ENCODE measurements at regions not wholly inside any gene's neighbourhood (a gene's known extent, or its start where the extent isn't known, plus 50 kb on each side); places are given as distances from the start of the nearest gene placed in this dataset.

GRCh38 chr12:46507766-46508165 lies 135.2 kb upstream of the SLC38A2 start:
- no peak for TF ChIP-seq CTCF (IDR thresholded peaks at IDR 0.05; ENCODE audit: low read depth, low read length, missing control alignments)
- no peak for DNase-seq (ENCODE audit: extremely low read depth, low read depth)

GRCh38 chr12:46506961-46507360 lies 134.4 kb upstream of the SLC38A2 start:
- no peak for DNase-seq (ENCODE audit: extremely low read depth, low read depth)
- TF ChIP-seq CTCF (IDR thresholded peaks at IDR 0.05; ENCODE audit: low read depth, low read length, missing control alignments), result no peak

More at GRCh38 chr12:46507766-46508165, 135.2 kb upstream of the SLC38A2 start:
- H3K4me3 ChIP-seq (replicated peaks; ENCODE audit: low read depth, low read length), result no peak overlapping the region

GRCh38 chr12:46506198-46506597 lies 133.6 kb upstream of the SLC38A2 start:
- TF ChIP-seq CTCF (IDR thresholded peaks at IDR 0.05; ENCODE audit: low read depth, low read length, missing control alignments), result no peak
- H3K4me3 ChIP-seq (replicated peaks; ENCODE audit: low read depth, low read length), result no peak overlapping the region
- DNase-seq (ENCODE audit: extremely low read depth, low read depth), result no peak

More at GRCh38 chr12:46506961-46507360, 134.4 kb upstream of the SLC38A2 start:
- no peak overlapping the region for H3K4me3 ChIP-seq (replicated peaks; ENCODE audit: low read depth, low read length)

- no peak overlapping the region for H3K4me3 ChIP-seq (replicated peaks; ENCODE audit: low read depth, low read length)
- TF ChIP-seq CTCF (IDR thresholded peaks at IDR 0.05; ENCODE audit: low read depth, low read length, missing control alignments), result no peak
- DNase-seq (ENCODE audit: extremely low read depth, low read depth), result no peak
Observed at GRCh38 chr12:46504494-46504893, 131.9 kb upstream of the SLC38A2 start.

DNA sequence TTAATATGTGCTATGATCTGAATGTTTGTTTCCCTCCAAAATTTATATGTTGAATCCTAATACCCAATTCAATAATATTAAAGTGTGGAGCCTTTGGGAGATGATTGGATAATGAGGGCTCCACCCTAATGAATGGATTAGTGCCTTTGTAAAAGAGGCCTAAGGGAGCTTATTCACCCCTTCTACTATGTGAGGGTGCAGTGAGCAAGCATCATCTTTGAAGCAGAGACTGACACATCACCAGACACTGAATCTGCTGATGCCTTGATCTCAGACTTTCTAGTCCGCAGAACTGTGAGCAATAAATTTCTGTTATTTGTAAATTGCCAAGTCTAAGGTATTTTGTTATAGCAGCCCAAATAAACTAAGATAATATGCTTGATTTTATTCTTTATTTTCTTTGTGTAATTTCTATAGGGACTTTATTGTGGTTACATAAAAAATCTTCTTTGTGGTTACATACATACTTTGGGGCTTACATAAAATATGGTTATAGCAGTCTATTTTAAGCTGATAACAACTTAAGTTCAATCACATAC lies 131.1 kb upstream of the SLC38A2 start:
- no peak overlapping the region for H3K4me3 ChIP-seq (replicated peaks; ENCODE audit: low read depth, low read length)
- DNase-seq (ENCODE audit: extremely low read depth, low read depth), result no peak
- no peak for TF ChIP-seq CTCF (IDR thresholded peaks at IDR 0.05; ENCODE audit: low read depth, low read length, missing control alignments)

DNA sequence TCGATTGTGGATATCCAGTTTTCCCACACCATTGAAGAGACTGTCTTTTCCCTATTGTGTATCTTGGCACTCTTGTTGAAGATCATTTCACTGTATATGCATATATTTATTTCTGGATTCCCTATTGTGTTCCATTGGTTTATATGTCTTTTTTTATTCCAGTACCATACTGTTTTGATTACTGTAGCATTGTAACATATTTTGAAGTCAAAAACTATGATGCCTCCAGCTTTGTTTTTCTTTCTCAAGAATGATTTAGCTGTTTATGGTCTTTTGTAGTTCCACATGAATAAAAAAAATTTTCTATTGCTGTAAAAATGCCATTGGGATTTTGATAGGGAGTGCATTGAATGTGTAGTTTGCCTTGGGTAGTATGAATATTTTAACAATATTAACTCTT lies 128.1 kb upstream of the SLC38A2 start:
- no peak for TF ChIP-seq CTCF (IDR thresholded peaks at IDR 0.05; ENCODE audit: low read depth, low read length, missing control alignments)
- no peak overlapping the region for H3K4me3 ChIP-seq (replicated peaks; ENCODE audit: low read depth, low read length)
- DNase-seq (ENCODE audit: extremely low read depth, low read depth), result no peak

- no peak for DNase-seq (ENCODE audit: extremely low read depth, low read depth)
- TF ChIP-seq CTCF (IDR thresholded peaks at IDR 0.05; ENCODE audit: low read depth, low read length, missing control alignments), result no peak
- no peak overlapping the region for H3K4me3 ChIP-seq (replicated peaks; ENCODE audit: low read depth, low read length)
Observed at GRCh38 chr12:46499901-46500300, 127.3 kb upstream of the SLC38A2 start.

Measured in HFF-Myc (cell line).